Stimulated activated CD8-positive, alpha-beta memory T cell treated with anti-CD3 and anti-CD28 coated beads, Interleukin-7, amount 100 ng/mL, for 48 hours (primary cell): ENCODE measurements at regions not wholly inside any gene's neighbourhood (a gene's known extent, or its start where the extent isn't known, plus 50 kb on each side); places are given as distances from the start of the nearest gene placed in this dataset.
"Not testable (repeated sequence)": the region's sequence is repeated elsewhere in the genome, so short reads cannot be mapped to it uniquely, and the experiment has no call there.

Experiments
- DNase-seq, 2 donors: peaks; one replicate each; pipeline ENCODE4 v3.0.0-alpha.2; 2020; ENCODE audit warnings: low read depth in 1 of 2; ENCODE audit errors: extremely low read depth in 1 of 2

DNA sequence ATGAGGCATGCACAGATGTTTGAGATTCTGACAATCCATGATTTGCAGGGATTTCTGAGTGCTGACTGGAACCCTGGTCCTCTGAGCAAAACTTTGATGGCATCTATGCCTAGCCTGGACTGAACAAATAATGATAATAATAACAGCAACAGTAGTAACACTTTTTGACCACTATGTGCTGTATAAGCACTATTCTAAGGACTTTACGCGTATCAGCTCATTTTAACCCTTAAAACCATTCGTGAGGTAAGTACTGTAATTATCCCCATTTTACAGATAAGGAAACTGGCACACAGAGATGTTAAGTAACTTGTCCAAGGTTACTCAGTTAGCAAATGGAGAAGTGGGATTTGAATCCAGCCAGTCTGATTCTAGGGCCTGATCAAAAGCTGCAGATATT is 168.4 kb downstream of the C11orf91 start:
- DNase-seq: no peak

DNA sequence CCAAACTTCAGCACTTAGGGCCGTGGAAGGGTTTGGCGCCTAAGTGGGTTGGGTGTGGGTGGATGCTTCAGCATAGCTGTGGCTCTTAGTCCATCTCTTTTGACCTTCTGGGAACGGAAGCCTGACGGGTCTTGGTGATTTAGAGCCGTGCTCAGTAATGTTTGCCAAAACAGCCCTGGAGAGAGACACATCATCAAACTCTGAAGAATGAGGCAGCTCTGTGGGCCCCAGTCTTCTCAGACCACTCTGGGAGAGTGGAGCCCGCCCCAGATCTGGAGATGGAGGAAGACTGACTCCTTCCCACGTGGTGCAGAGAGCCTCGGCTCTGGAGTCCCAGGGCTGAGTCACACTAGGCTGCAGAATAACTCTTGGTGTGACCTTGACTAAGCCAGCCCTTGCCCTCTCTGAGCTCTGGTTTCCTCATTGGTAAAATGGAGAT is 168.9 kb downstream of the C11orf91 start:
- DNase-seq: no peak

DNA sequence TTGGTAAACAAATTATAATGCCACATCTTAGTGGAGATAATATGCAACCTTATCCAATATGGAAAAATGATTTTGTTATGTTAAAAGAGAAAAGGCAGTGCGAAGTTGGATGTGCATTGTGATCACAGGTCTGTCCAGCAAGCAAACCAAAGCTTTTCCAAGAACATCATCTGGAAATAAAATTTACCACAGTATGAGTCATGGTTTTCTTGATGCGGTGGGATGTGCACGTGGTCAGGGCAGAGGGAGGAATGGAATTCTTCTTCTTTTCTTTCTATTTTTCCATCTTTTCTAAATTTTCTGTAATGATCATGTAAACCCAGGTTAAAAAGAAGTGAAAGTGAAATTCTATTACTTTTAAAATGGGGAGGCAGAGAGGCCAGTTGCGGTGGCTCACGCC is 169.8 kb downstream of the C11orf91 start:
- no peak for DNase-seq

DNA sequence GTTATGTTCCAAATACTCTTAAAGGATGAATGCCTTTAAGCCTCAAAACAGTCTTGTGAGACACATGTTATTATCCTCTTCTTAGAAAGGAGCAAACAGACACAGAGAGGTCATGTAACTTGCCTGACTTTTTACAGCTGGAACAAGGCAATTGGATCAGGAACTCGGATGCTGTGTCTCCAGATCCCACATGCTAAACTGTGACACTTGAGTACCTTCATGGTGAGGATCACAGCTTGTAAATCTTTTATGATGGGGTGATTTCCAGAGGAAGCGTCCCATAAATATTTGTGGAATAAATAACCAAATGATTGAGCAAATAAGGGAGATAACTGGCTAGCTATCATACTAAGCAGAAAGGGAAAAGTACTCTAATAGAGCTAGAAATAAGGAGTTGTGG is 171.2 kb downstream of the C11orf91 start:
- DNase-seq: no peak

DNA sequence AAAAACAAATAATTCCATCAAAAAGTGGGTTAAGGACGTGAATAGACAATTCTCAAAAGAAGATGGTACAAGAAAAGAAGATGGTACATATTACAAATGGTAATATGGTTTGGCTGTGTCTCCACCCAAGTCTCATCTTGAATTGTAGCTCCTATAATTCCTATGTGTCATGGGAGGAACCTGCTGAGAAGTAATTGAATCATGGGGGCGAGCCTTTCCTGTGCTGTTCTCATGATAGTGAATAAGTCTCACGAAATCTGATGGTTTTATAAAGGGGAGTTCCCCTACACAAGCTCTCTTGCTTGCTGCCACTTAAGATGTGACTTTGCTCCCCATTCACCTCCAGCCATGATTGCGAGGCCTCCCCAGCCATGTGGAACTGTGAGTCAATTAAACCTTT is 172.9 kb downstream of the C11orf91 start:
- not testable (repeated sequence) for DNase-seq

DNA sequence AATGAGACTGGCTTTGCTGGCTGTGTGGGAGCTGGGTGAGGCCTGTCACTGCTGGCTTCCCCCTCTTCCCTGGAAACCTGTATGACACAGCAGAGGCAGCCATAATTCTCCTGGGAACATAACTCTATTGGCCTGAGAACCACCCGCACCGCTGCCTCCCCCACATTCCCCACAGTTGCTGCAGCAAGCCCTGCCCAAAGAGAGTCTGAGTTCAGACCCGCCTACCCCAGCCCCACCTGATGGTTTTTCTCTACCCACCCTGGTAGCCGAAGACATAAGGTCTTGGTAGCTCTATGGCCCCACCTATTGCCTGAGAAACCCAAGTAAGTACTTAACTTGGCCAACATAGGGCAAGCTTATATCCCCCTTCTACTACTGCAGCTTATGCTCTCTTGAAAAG is 174.8 kb downstream of the C11orf91 start:
- no peak for DNase-seq

DNA sequence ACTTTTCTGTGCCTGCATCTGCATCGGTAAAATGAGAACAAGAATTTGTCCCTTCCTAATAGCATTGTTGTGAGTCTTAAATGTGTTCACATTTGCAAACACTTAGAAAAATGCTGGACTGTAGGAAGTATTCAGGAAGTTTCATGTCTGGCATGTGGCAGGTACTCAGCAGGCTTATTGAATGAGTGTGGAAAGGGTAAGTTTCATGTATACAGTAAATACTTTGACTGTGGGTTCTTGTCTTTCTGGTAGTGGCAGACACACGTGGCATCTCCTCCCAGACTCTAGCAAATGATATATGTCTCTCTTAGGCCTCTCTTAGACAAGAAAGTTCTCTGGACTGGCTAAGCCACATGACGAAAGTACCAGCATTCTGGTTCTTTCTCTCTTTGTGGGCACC is 179.2 kb downstream of the C11orf91 start:
- no peak for DNase-seq

DNA sequence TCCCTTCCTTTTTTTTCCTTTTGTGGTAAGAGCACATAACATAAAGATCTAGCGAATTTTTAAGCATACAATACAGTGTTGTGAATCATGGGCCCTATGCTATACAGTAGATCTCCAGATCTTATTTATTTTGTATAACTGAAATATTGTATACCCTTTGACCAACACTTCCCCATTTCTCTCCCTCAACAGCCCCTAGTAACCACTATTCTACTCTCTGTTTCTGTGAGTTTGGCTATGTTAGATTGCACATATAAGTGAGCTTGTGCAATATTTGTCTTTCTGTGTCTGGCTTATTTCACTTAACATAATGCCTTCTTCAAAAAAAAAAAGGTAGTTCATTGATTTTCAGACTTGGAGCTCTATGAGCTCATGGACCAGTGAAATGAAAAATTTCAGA is 180.5 kb downstream of the C11orf91 start:
- DNase-seq: no peak

DNA sequence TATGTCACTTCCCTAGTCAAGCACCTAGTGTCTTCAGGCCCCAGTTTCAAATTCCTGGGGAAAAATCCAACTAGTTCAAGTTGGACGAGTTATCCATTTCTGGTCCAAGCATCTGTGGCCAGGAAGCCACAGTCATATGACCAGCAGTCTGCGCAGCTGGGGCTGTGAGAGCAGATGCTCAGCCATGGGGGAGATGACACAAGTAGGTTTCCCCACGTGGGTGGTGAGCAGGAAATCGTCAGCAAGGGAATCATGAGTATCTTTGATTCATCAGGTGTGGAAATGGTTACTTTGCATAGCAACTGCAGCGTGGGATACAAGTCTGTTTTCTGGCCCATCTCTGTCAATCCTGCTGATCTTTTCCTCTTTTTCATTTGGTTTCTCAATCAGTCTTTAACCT is 185.3 kb downstream of the C11orf91 start:
- DNase-seq: peak in 1 of 2 donors; percentile 3

DNA sequence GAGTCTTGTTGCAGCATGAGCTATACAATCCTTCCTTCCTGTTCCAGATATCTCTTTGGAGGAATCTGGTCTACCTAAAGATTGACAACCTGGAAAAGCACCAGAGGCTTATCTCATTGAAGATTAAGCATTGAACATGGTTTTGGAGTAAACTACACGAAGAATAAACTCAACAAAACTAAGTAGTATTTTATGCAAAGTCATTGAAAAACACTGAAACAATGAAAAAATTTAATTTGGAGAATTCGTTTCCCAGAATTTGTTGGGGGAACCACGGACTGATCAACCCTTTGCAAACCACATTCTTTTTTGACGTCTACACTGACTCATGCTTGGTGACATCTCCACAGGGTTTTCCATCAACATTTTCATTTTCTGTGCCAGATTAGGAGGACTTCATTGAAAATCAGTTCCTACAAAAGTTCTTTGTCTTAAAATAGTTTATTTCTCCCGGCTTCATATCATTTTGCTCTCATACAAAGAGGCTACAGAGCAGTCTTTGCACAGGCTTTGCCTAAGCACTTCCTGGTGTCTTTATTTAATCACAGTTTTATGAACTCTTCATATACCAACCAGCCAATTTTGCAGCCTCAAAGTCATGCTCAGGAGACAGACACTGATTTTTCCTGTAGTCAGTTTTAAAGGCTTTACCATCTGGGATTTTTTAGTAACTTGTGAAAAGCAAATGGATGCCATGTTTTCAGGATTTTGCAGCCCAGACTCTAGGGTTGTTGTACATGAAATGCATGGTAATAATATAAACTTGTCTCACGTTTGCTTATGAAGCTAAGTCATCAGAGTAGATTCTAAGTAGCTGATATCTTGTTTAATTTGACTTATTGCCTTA is 186.3 kb downstream of the C11orf91 start:
- no peak for DNase-seq

DNA sequence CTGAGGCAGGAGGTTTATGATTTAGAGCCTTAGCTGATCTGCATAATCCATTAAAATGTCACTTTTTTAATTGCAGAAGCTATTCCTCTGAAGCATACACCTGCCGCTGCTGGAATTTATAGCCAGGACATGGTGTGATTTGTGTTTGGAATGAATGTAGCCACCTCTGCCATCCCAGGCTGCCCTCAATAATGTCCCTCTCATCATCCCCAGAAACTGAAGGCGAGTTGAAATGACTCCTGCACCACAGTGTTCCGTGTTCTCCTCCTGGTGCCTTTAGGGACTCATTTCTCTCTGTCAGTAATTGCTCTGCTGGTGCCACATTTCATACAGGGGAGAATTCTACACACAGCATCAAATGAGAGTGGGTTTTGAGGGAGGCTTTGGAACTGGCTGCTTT is 191.0 kb downstream of the C11orf91 start:
- DNase-seq: no peak

DNA sequence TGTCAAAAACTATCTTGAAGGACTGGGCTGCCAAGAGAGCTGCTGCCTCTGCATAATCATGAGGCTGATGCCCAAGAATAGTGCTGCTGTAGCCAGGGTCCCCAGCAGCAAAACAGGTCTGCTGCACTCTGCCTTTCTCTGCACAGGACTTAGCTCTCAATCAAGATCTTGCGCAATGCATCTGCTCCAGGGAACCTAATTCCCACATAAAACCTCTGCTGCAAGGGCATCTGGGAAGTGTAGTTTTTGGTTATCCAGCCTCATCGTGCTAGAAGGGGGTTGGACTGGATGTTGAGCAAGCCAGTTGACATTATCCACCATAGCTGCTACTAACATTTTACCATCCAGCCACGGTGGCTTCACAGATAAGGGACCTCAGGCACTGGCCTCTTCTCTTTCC is 192.7 kb downstream of the C11orf91 start:
- no peak for DNase-seq

DNA sequence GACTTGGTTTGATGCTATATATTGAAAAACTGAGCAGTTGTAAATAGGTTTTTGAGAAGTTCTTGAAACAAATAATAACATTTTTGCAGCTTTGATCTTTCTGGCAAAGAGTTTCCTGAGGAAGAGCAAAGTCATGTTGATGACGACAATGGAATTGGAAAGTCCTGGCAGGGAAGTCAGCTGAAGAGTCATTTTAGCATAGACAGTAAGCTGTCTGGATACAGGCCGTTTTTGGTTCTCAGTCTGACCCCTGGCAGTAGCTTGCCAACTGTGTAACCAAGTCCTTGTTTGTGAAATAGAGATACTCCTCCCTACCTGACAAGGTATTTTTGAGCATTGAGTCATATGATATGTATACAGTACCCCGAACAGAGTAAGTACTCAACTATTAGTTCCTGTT is 193.3 kb downstream of the C11orf91 start:
- no peak for DNase-seq

DNA sequence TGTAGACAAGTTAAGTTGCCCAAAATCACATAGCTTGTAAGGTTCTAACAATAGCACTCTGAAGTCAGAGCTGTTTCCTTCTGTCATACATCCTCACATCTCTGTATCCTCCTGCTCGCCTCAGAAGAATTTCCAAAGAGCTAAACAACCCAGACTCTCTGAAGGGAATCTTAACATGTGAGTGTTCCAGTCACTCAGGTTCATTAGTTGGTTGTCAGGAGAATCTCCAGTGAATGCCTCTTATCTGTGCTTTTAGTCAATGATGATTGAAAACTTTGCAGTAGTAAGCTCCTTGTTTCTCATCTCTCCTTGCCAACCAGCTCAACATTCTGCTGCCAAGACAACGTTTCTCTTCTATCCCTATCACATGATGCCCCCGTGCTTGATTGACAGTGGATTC is 195.5 kb downstream of the C11orf91 start:
- DNase-seq: no peak

DNA sequence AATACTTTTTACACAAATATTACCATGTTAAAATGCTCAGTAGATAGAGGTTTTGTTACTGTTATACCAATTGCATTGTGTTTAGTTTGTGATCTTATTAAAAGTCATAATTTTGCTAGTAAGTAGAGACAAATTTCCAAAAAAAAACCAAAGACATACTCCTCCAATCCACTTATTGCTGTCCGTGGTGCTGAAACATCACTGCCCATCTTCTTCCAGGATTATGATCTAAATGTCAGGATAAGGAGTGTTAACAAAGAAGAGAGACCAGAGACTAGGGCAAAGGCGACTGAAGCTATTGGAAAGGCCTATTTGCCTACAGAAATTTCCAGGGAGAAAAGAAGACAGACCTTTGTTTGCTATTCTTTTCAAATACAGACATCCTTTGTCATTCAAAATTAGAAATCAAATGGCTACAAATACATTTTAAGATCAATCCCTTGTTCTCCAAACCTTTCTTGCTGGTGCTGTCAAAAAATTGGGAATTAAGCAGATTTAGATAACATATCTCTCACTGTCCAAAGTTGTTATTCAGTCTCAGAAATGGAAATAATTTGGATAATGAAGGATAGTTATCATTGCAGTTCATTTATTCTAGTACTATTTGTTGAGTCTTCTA is 199.7 kb downstream of the C11orf91 start:
- no peak for DNase-seq

DNA sequence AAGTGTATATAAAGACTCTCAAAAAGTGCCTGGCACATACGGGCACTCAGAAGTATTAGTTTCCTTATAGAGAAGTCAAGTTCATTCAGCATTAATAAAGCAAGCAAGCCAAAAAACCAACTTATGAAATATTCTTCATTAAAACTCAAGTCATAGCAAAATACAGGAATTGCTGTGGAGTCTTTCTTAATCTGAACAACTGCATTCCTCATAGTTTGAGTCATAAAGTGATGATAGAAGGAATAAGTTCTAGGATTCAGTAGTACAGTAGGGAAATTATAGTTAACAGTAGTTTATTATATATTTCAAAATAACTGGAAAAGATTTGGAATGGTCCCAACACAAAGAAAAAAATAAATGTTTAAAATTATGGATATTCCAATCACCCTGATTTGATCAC is 200.3 kb downstream of the C11orf91 start:
- DNase-seq: no peak

DNA sequence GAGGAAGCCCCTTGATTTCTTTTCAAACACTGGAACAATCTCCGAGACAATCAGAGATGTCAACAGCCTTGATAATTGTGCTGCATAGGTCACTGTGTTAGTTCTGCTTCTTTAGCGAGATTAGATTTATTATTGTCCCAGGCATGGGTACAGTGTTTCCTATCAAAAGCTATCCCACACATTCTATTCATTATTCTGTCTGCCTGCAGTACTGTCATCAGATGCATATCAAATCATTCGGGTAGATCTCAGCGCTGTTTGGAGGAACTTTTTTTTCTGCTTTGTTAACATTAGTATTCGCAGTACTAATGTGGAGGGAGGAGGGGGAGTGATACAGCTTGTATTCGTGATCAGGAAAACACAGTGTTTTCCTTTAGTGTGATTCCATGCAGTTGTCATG is 208.0 kb downstream of the C11orf91 start:
- DNase-seq: no peak

DNA sequence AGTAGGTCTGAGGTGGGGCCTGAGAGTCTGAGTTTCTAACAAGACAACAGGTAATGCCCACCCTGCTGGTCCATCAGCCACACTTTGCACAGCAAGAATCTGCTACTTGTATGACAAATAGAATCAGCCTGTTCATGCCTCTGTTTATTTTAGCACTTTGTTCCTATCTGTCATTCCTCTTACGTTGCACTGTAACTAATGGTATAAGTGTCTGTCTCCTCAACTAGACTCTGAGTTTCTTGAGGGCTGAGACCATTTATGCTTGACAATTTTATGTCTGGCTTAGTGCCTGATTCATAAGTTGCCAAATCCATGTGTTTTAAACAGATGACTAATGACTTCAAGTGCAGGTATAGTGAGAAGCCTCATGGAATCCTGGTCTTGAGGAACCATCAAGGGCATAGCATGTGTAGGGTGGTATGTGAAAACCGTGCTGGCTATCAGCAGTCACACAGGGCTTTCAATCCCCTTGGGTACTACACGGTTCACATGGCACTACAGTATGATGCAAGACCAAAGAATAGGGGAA is 209.7 kb downstream of the C11orf91 start:
- no peak for DNase-seq

DNA sequence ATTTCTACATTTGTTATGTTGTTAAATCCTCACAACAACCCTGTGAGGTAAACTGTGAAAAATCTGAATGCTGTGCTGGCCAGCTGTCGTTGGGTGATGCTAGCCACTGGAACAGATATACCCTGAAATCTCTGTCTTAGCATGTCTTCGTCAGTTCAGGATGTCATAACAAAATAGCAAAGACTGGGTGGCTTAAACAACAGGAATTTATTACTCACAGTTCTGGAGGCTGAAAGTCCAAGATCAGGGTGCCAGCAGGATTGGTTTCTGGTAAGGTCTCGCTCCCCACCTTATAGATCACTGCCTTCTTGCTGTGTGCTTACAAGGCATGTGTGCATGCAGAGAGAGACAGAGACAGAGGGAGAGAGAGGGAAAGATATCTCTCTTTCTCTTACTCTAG is 211.7 kb downstream of the C11orf91 start:
- no peak for DNase-seq

DNA sequence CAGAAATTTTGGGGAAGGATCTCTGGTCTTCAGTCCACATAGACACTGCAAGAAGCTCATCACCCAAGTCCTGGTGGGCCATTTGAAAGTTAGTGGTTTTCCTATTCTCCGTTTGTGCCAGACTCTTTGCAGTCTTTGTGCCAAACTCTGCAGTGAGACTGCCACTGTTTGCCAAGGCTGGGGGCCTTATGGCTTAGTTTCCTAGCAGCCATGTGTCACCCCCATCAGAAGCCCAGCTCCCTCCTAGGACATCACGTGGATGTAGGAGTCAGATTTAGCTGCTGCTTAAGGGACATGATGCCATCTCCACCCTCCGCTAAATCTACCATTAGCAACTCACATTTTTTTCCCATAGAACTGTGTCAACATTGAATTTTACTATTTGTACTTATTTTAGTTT is 220.0 kb downstream of the C11orf91 start:
- DNase-seq: no peak

DNA sequence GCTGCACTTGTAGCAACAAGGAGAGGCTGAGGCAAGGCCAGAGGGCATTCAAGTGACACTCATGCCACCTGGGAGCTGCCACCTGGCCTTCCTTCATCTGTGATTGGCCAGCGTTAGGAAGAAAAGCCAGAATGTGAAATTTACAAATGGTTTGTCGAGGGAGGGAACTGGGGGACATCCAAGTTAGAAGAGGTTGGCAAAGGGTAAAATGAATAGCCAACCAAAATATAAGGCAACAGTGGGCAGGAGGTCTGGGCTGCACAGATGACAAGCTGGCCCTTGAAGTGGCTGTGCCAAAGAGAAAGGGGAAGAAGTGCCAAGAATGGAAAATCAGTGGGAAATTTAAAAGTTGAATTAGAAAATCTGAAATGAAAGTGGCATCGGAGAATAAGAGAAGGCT is 221.4 kb downstream of the C11orf91 start:
- no peak for DNase-seq

DNA sequence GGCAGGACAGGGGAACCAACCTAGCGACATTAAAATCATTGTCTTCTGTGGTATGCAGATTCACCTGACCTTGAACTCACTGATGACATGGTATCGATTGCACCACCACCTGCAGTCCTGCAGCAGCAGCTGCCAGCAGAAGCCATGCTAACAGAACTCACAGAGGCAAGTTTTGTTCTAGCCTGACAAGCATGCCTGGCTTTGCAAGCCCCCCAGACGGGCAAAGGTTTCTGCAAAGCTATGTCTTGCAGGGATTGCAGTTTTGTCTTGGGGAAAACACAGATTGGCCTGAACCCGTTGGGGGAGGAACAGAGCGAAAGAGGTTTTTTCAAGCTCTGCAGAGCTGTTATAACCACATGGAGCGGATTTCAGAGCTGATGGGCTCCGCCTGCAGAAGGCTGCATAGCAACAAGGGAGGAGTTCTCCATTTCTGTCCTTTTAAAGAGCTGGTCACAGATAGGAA is 221.0 kb downstream of the HIPK3 start:
- DNase-seq: no peak
